PC-3 (cell line): ENCODE measurements at regions not wholly inside any gene's neighbourhood (a gene's known extent, or its start where the extent isn't known, plus 50 kb on each side); places are given as distances from the start of the nearest gene placed in this dataset.

ENCODE experiments used
- ATAC-seq: fragments of 200-7000 bp; cut with Tn5 transposase; 2 replicates; pipeline ENCODE4 v1.9.1; 2020; ENCODE audit warnings: mild to moderate bottlenecking, moderate library complexity
- BruUV-seq: library from RNA; stranded (reverse); fragments of 400-500 nt; replicated peaks from 2 replicates; lab custom pipeline; 2021; lab: Mats Ljungman, UMichigan
- CTCF ChIA-PET: fragments of 300-600 bp; sonication (Branson Sonifier 250); formaldehyde crosslinking; loops from one replicate; lab custom pipeline; 2022; ENCODE audit warnings: antibody characterized with exemption; lab: Charles Lee
- POLR2A ChIA-PET: fragments of 300-600 bp; sonication (Branson Sonifier 250); formaldehyde crosslinking; loops from one replicate; lab custom pipeline; 2022; ENCODE audit warnings: antibody characterized with exemption; ENCODE audit not compliant: unreplicated experiment; lab: Charles Lee
- DNase-seq: peaks from one replicate; pipeline ENCODE4 v3.0.0-alpha.2; 2015
- H2AFZ ChIP-seq: fragments of 300-600 bp; sonication (generic); 2 replicates; pipeline ENCODE4 v1.6.0; 2016; ENCODE audit warnings: antibody characterized with exemption, low read length
- H3F3A ChIP-seq: fragments of 300-600 bp; sonication (generic); one replicate; pipeline ENCODE4 v1.6.0; 2017; ENCODE audit warnings: antibody characterized with exemption, low read length, control low read depth, mild to moderate bottlenecking; ENCODE audit not compliant: unreplicated experiment
- H3K27ac ChIP-seq: fragments of 300-600 bp; sonication (generic); 2 replicates; pipeline ENCODE4 v1.5.1; 2016; ENCODE audit warnings: mild to moderate bottlenecking, low read length
- H3K27me3 ChIP-seq: fragments of 300-600 bp; sonication (generic); 2 replicates; pipeline ENCODE4 v1.6.1; 2016; ENCODE audit warnings: low read length, mixed read lengths
- H3K36me3 ChIP-seq: fragments of 300-600 bp; sonication (generic); 2 replicates; pipeline ENCODE4 v1.6.1; 2016; ENCODE audit warnings: low read depth, mixed run types, low read length, mixed read lengths
- H3K4me1 ChIP-seq: fragments of 300-600 bp; sonication (generic); 2 replicates; pipeline ENCODE4 v1.5.1; 2016; ENCODE audit warnings: low read length; ENCODE audit not compliant: insufficient read depth
- H3K4me2 ChIP-seq: fragments of 300-600 bp; sonication (generic); 2 replicates; pipeline ENCODE4 v1.6.0; 2016; ENCODE audit warnings: low read length
- H3K4me3 ChIP-seq: fragments of 300-600 bp; sonication (generic); 2 replicates; pipeline ENCODE4 v1.5.1; 2016; ENCODE audit warnings: mild to moderate bottlenecking, low read length, mixed read lengths
- H3K79me2 ChIP-seq: fragments of 300-600 bp; sonication (generic); 2 replicates; pipeline ENCODE4 v1.6.1; 2017; ENCODE audit warnings: low read length, mixed read lengths
- H3K9ac ChIP-seq: fragments of 300-600 bp; sonication (generic); 2 replicates; pipeline ENCODE4 v1.6.0; 2016; ENCODE audit warnings: mild to moderate bottlenecking, low read length
- H3K9me2 ChIP-seq: fragments of 300-600 bp; sonication (generic); replicated peaks from 2 replicates; pipeline ENCODE4 v1.6.1; 2016; ENCODE audit warnings: mixed run types, low read length, mixed read lengths
- H3K9me3 ChIP-seq: fragments of 300-600 bp; sonication (generic); 2 replicates; pipeline ENCODE4 v1.6.1; 2016; ENCODE audit warnings: low read length, mixed read lengths
- H4K20me1 ChIP-seq: fragments of 300-600 bp; sonication (generic); 2 replicates; pipeline ENCODE4 v1.6.1; 2016; ENCODE audit warnings: low read length, mixed read lengths
- EZH2 ChIP-seq: fragments of 300-600 bp; sonication (generic); IDR thresholded peaks from one replicate; pipeline ENCODE4 v1.6.1; 2017; ENCODE audit warnings: antibody characterized with exemption, mild to moderate bottlenecking, low read length; ENCODE audit not compliant: unreplicated experiment
- EZH2phosphoT487 ChIP-seq: fragments of 300-600 bp; sonication (generic); IDR thresholded peaks from 2 replicates; pipeline ENCODE4 v1.6.1; 2018; ENCODE audit warnings: mild to moderate bottlenecking, antibody characterized with exemption, low read length, borderline replicate concordance
- intact Hi-C: fragments of 100-400 bp; cut with micrococcal nuclease; formaldehyde crosslinking; loops from 2 replicates; pipeline ENCODE4 v1.9.0; 2023
- TF ChIP-seq, protein P1 (sequence below): fragments of 300-600 bp; sonication (generic); conservative IDR thresholded peaks from 2 replicates; pipeline ENCODE4 v1.5.1; 2017; ENCODE audit warnings: antibody characterized with exemption, low read depth, mild to moderate bottlenecking, low read length

DNA sequence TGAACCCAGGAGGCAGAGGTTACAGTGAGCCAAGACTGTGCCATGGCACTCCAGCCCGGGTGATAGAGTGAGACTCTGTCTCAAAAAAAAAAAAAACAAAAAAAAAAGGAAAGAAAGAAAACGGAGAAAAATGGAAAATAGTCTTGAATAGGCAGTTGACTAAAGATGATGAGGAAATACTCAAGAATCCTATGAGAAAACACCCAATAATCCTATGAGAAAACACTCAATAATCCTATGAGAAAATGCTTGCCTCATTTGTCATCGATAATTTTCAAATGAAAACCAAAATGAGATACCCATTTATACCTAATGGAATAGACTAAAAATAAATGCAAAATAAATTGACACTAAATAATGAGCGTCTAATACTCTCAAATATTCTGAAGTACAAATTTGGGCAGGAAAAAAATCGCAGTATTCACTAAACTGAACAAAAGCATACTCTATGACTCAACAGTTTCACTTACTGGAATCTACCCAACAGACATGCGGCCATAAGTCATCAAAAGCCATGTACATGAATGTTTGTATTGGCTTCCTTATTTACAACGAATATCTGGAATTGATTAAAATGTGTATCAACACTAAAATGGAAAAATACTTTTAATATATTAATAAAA lies 733.9 kb upstream of the CHRM3 start:
- Histone ChIP-seq H3K79me2 (no peaks in the 10 kb centered on the region), H3K9ac (no peak overlapping the region), H2AFZ (no peak overlapping the region), H3K9me3 (no peaks in the 10 kb centered on the region), H3K36me3 (no peaks in the 10 kb centered on the region), H3K27ac (no peak overlapping the region), H3F3A (no peaks in the 10 kb centered on the region), H3K4me1 (peaks cover 24% of the 10 kb centered on the region), H3K9me2 (no peaks in the 10 kb centered on the region), H3K4me3 (no peak overlapping the region), H3K4me2 (peak overlapping the region; percentile 20; the same call in 1 of the 2 replicates), H3K27me3 (no peaks in the 10 kb centered on the region), H4K20me1 (no peaks in the 10 kb centered on the region)
- BruUV-seq, result no TSS peak
- ChIA-PET POLR2A (no interaction called here), CTCF (no interaction called here)
- no peak for ATAC-seq
- intact Hi-C loops, result loop anchor here (10.0 kb wide), 1 partner anchor 732 kb away; the partner anchor contains the start of gene CHRM3
- TF ChIP-seq, protein P1, sequence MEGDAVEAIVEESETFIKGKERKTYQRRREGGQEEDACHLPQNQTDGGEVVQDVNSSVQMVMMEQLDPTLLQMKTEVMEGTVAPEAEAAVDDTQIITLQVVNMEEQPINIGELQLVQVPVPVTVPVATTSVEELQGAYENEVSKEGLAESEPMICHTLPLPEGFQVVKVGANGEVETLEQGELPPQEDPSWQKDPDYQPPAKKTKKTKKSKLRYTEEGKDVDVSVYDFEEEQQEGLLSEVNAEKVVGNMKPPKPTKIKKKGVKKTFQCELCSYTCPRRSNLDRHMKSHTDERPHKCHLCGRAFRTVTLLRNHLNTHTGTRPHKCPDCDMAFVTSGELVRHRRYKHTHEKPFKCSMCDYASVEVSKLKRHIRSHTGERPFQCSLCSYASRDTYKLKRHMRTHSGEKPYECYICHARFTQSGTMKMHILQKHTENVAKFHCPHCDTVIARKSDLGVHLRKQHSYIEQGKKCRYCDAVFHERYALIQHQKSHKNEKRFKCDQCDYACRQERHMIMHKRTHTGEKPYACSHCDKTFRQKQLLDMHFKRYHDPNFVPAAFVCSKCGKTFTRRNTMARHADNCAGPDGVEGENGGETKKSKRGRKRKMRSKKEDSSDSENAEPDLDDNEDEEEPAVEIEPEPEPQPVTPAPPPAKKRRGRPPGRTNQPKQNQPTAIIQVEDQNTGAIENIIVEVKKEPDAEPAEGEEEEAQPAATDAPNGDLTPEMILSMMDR, result no peak
- no peak for TF ChIP-seq EZH2
- no peak for TF ChIP-seq EZH2phosphoT487
- peak; percentile 62 for DNase-seq

DNA sequence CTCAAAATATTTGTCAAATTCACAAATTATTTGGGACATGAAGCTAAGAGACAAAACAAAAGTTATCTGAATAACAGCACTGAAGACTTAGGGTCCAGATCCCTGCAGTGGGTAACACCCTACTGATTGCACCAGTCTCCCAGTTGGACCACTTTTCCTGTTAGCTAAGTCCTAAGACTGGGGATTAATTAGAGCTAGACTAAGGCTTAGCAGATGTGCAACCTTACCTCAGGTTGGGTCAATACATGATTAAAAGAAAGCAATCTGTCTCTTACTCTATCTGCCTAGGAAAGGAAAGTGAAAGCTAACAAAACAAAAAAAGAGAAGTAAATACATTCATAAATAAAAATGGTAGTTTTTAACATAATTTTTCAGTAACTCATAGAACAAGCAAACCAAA lies 737.2 kb upstream of the CHRM3 start:
- no TSS peak for BruUV-seq
- ChIA-PET POLR2A (interaction anchor here (0.6 kb wide), 1 partner anchor 372 kb away, joined by 3 read pairs; no protein-coding TSS in a partner anchor), CTCF (no interaction called here)
- DNase-seq (no peak), ATAC-seq (no peak)
- Histone ChIP-seq H3K9me3 (no peaks in the 10 kb centered on the region), H3K27ac (no peak overlapping the region), H3K36me3 (no peaks in the 10 kb centered on the region), H3K9me2 (no peaks in the 10 kb centered on the region), H3F3A (no peaks in the 10 kb centered on the region), H3K4me1 (peaks cover 20% of the 10 kb centered on the region), H3K4me2 (no peak overlapping the region), H4K20me1 (no peaks in the 10 kb centered on the region), H3K79me2 (no peaks in the 10 kb centered on the region), H3K9ac (no peak overlapping the region), H3K27me3 (no peaks in the 10 kb centered on the region), H2AFZ (no peak overlapping the region), H3K4me3 (no peak overlapping the region)
- intact Hi-C loops, result no loop called here
- TF ChIP-seq EZH2phosphoT487 (no peak), EZH2 (no peak)
- TF ChIP-seq, protein P1, result no peak

DNA sequence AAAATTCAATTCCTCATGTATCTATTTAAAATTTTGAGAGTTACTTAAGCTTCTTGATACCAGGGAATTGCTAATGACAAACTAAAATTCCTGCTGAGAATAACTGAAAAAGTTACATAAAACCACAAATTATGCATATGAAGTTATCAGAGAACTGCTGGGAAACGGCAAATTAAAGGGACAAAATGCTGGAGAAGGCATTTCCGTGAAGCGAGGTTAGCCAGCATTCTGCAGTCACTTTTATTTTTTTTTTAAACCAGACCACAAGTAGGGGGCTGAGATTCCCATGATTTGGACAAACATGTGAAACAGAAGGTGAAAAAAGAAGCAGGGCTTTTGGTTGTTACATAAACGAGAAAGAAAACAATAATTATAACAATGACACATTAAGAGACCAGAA lies 737.6 kb upstream of the CHRM3 start:
- Histone ChIP-seq H3K27ac (no peak overlapping the region), H3K9me3 (no peaks in the 10 kb centered on the region), H3K27me3 (no peaks in the 10 kb centered on the region), H3K9me2 (no peaks in the 10 kb centered on the region), H3K4me3 (no peak overlapping the region), H4K20me1 (no peaks in the 10 kb centered on the region), H3F3A (no peaks in the 10 kb centered on the region), H3K36me3 (no peaks in the 10 kb centered on the region), H3K79me2 (no peaks in the 10 kb centered on the region), H3K4me2 (no peak overlapping the region), H2AFZ (no peak overlapping the region), H3K9ac (no peak overlapping the region), H3K4me1 (peaks cover 16% of the 10 kb centered on the region; the same call in 1 of the 2 replicates)
- DNase-seq (no peak), ATAC-seq (no peak)
- CTCF ChIA-PET, result no interaction called here
- POLR2A ChIA-PET, result no interaction called here
- BruUV-seq, result no TSS peak
- TF ChIP-seq, protein P1, result no peak
- no peak for TF ChIP-seq EZH2phosphoT487
- TF ChIP-seq EZH2, result no peak
- intact Hi-C loops, result no loop called here
